ENCODE measurements at regions not wholly inside any gene's neighbourhood (a gene's known extent, or its start where the extent isn't known, plus 50 kb on each side); places are given as distances from the start of the nearest gene placed in this dataset.

- Histone ChIP-seq H3K4me1 (ENCODE audit: control insufficient read depth, extremely low read depth, insufficient read depth, low read length) (no peaks in the 10 kb centered on the region), H3K9ac (replicated peaks; ENCODE audit: extremely low read depth, insufficient read depth, low read length) (no peak overlapping the region), H3K4me3 (replicated peaks in 1 of 3; ENCODE audit: insufficient read depth in 1 of 3, low read depth in 1 of 3, low read length in 3 of 3) (no peak overlapping the region), H4K20me1 (replicated peaks; ENCODE audit: control insufficient read depth, extremely low read depth, insufficient read depth, low read length) (no peaks in the 10 kb centered on the region), H3K4me2 (ENCODE audit: insufficient read depth, low read length) (no peak overlapping the region), H3K79me2 (ENCODE audit: control insufficient read depth, insufficient read depth, low read length) (no peaks in the 10 kb centered on the region), H3K27ac (ENCODE audit: insufficient read depth, low read depth, low read length) (no peak overlapping the region), H3K27me3 (ENCODE audit: control insufficient read depth in 2 of 2, insufficient read depth in 2 of 2, low read length in 2 of 2) (no peaks in the 10 kb centered on the region), H3K9me3 (replicated peaks; ENCODE audit: control insufficient read depth, insufficient read depth, low read length) (peaks cover 2% of the 10 kb centered on the region), H3K36me3 (ENCODE audit: control insufficient read depth in 2 of 2, extremely low read depth in 1 of 2, insufficient read depth in 2 of 2, low read length in 2 of 2) (no peaks in the 10 kb centered on the region), H2AFZ (ENCODE audit: low read depth, low read length) (no peak overlapping the region), H3K9me1 (replicated peaks; ENCODE audit: control insufficient read depth, extremely low read depth, insufficient read depth, low read length) (no peaks in the 10 kb centered on the region)
- no peak for FAIRE-seq
- BruUV-seq (replicated peaks), result no TSS peak
- DNase-seq (ENCODE audit: low read depth, low spot score), result no peak
- intact Hi-C loops (cut with micrococcal nuclease), result no loop called here
- TF ChIP-seq POLR2AphosphoS5 (IDR thresholded peaks at IDR 0.05; ENCODE audit: insufficient read depth, low read depth, low read length) (no peak), GATA2 (IDR thresholded peaks at IDR 0.05; ENCODE audit: insufficient read depth, insufficient read length, low read depth, low read length) (no peak), MYC (IDR thresholded peaks at IDR 0.05; ENCODE audit: low read depth, low read length) (no peak), EZH2 (IDR thresholded peaks at IDR 0.05; ENCODE audit: borderline replicate concordance, low read depth, low read length, severe bottlenecking) (no peak), FOS (IDR thresholded peaks at IDR 0.05; ENCODE audit: borderline replicate concordance, insufficient read depth, low read length) (no peak), POLR2A (IDR thresholded peaks at IDR 0.05; ENCODE audit: low read depth, low read length) (no peak), JUN (IDR thresholded peaks at IDR 0.05; ENCODE audit: borderline replicate concordance, insufficient read depth, insufficient read length, low read depth) (no peak), MAX (IDR thresholded peaks at IDR 0.05; ENCODE audit: insufficient read depth, insufficient read length) (no peak), CTCF (IDR thresholded peaks at IDR 0.05; ENCODE audit: extremely low read depth in 1 of 2, insufficient read depth in 1 of 2, low read depth in 1 of 2, low read length in 2 of 2) (no peak)
- CTCF ChIA-PET, result no interaction called here
- dilution Hi-C loops (cut with MboI; ENCODE audit: extremely low pct_ligation_motif_present, low sequenced_read_pairs), result no loop called here
- POLR2A ChIA-PET, result no interaction called here
Observed at GRCh38 chr13:83024232-83024631, 858.0 kb downstream of the SLITRK1 start.

All from endothelial cell of umbilical vein (primary cell).